Endothelial cell of umbilical vein (primary cell): ENCODE measurements at regions not wholly inside any gene's neighbourhood (a gene's known extent, or its start where the extent isn't known, plus 50 kb on each side); places are given as distances from the start of the nearest gene placed in this dataset.

Experiments used
- BruUV-seq: library from RNA; stranded (reverse); fragments of 400-500 nt; replicated peaks from 2 replicates; lab custom pipeline; 2021; lab: Mats Ljungman, UMichigan
- CTCF ChIA-PET: fragments of 300-600, 350-600 bp; sonication (Branson Sonifier 250); formaldehyde crosslinking; loops from one replicate; lab custom pipeline; 2021; ENCODE audit warnings: antibody characterized with exemption, inconsistent platforms; lab: Charles Lee
- POLR2A ChIA-PET: fragments of 300-600, 350-600 bp; sonication (Branson Sonifier 250); formaldehyde crosslinking; loops from one replicate; lab custom pipeline; 2021; ENCODE audit warnings: antibody characterized with exemption, inconsistent platforms; lab: Charles Lee
- DNase-seq: peaks from one replicate; pipeline ENCODE4 v3.0.0-alpha.2; 2011; ENCODE audit warnings: low read depth, low spot score
- FAIRE-seq: peaks from 2 replicates; lab custom pipeline; 2011; peaks lifted over from hg19 to GRCh38; lab: Jason Lieb, UNC
- H2AFZ ChIP-seq: 2 replicates; pipeline ENCODE4 v1.6.0; 2012; ENCODE audit warnings: low read depth, low read length, control low read depth, inconsistent platforms
- H3K27ac ChIP-seq: 2 replicates; pipeline ENCODE4 v1.5.1; 2011; ENCODE audit warnings: low read depth, mild to moderate bottlenecking, control low read depth, low read length, moderate library complexity; ENCODE audit not compliant: insufficient read depth
- H3K27me3 ChIP-seq, 2 experiments: 2 replicates each; pipeline versions ENCODE4 v1.6.0 to v1.6.1; 2011; ENCODE audit warnings: low read length in 2 of 2, mixed read lengths in 1 of 2; ENCODE audit not compliant: control insufficient read depth in 2 of 2, insufficient read depth in 2 of 2
- H3K36me3 ChIP-seq, 2 experiments: 2 replicates in 1 of 2; 3 replicates in 1 of 2; pipeline ENCODE4 v1.5.1; 2011; ENCODE audit warnings: low read length in 2 of 2, mild to moderate bottlenecking in 1 of 2, moderate library complexity in 1 of 2; ENCODE audit not compliant: control insufficient read depth in 2 of 2, insufficient read depth in 2 of 2; ENCODE audit errors: extremely low read depth in 1 of 2
- H3K4me1 ChIP-seq: 3 replicates; pipeline ENCODE4 v1.5.1; 2011; ENCODE audit warnings: mild to moderate bottlenecking, low read length; ENCODE audit not compliant: control insufficient read depth, insufficient read depth; ENCODE audit errors: extremely low read depth
- H3K4me2 ChIP-seq: 2 replicates; pipeline ENCODE4 v1.6.1; 2011; ENCODE audit warnings: low read length, control low read depth, mixed read lengths; ENCODE audit not compliant: insufficient read depth
- H3K4me3 ChIP-seq, 3 experiments: fragments of 200-600 bp in 1 of 3; sonication (generic), shearing (Covaris generic) in 1 of 3; replicated peaks in 1 of 3; 2 replicates each; pipeline ENCODE4 v1.5.1; 2011 to 2016; ENCODE audit warnings: control low read depth in 3 of 3, low read length in 3 of 3, mild to moderate bottlenecking in 2 of 3, inconsistent platforms in 1 of 3, low read depth in 1 of 3, moderate library complexity in 1 of 3; ENCODE audit not compliant: insufficient read depth in 1 of 3
- H3K79me2 ChIP-seq: 2 replicates; pipeline ENCODE4 v1.6.0; 2012; ENCODE audit warnings: low read length, inconsistent platforms; ENCODE audit not compliant: control insufficient read depth, insufficient read depth
- H3K9ac ChIP-seq: replicated peaks from 2 replicates; pipeline ENCODE3; 2011; ENCODE audit warnings: low read length, control low read depth; ENCODE audit not compliant: insufficient read depth; ENCODE audit errors: extremely low read depth
- H3K9me1 ChIP-seq: replicated peaks from 3 replicates; pipeline ENCODE4 v1.6.0; 2011; ENCODE audit warnings: mild to moderate bottlenecking, low read length; ENCODE audit not compliant: control insufficient read depth, insufficient read depth; ENCODE audit errors: extremely low read depth
- H3K9me3 ChIP-seq: replicated peaks from 2 replicates; pipeline ENCODE4 v1.5.1; 2012; ENCODE audit warnings: low read length, inconsistent platforms; ENCODE audit not compliant: control insufficient read depth, insufficient read depth
- H4K20me1 ChIP-seq: replicated peaks from 2 replicates; pipeline ENCODE3; 2011; ENCODE audit warnings: mild to moderate bottlenecking, low read length; ENCODE audit not compliant: control insufficient read depth, insufficient read depth; ENCODE audit errors: extremely low read depth
- EZH2 ChIP-seq: IDR thresholded peaks from 2 replicates; pipeline ENCODE4 v1.6.1; 2012; ENCODE audit warnings: borderline replicate concordance, low read depth, mild to moderate bottlenecking, moderate library complexity, low read length, inconsistent platforms; ENCODE audit not compliant: severe bottlenecking
- FOS ChIP-seq: IDR thresholded peaks from 2 replicates; pipeline ENCODE4 v1.6.1; 2011; ENCODE audit warnings: mild to moderate bottlenecking, low read length, moderate library complexity, borderline replicate concordance; ENCODE audit not compliant: insufficient read depth
- GATA2 ChIP-seq: IDR thresholded peaks from 2 replicates; pipeline ENCODE4 v1.7.0; 2011; ENCODE audit warnings: low read depth, mild to moderate bottlenecking, moderate library complexity, mixed read lengths, low read length; ENCODE audit not compliant: insufficient read length, insufficient read depth
- MYC ChIP-seq: IDR thresholded peaks from one replicate; pipeline ENCODE4 v1.6.1; 2011; ENCODE audit warnings: mild to moderate bottlenecking, low read depth, low read length
- POLR2A ChIP-seq: IDR thresholded peaks from 2 replicates; pipeline ENCODE4 v1.6.1; 2012; ENCODE audit warnings: low read depth, mild to moderate bottlenecking, control low read depth, low read length
- POLR2AphosphoS5 ChIP-seq: IDR thresholded peaks from 2 replicates; pipeline ENCODE4 v1.6.1; 2012; ENCODE audit warnings: low read depth, mild to moderate bottlenecking, control low read depth, low read length, moderate library complexity; ENCODE audit not compliant: insufficient read depth
- dilution Hi-C: fragments of 300-500 bp; cut with MboI; formaldehyde crosslinking; loops from one replicate; pipeline ENCODE4 v1.15.0; 2019; ENCODE audit warnings: low sequenced_read_pairs; ENCODE audit not compliant: extremely low pct_ligation_motif_present
- intact Hi-C: fragments of 100-400 bp; cut with micrococcal nuclease; formaldehyde crosslinking; loops from one replicate; pipeline ENCODE4 v1.10.0; 2022
- TF ChIP-seq, protein P1 (sequence below): IDR thresholded peaks from 2 replicates; pipeline ENCODE4 v1.6.1; 2011; ENCODE audit not compliant: insufficient read depth, insufficient read length
- TF ChIP-seq, protein P2 (sequence below), 2 donors: IDR thresholded peaks; 1 replicate in 1 of 2; 2 replicates in 1 of 2; pipeline ENCODE4 v1.5.1; 2011; ENCODE audit warnings: low read length in 2 of 2, mild to moderate bottlenecking in 2 of 2, moderate library complexity in 2 of 2, control low read depth in 1 of 2, inconsistent platforms in 1 of 2, low read depth in 1 of 2; ENCODE audit not compliant: insufficient read depth in 1 of 2; ENCODE audit errors: extremely low read depth in 1 of 2

DNA sequence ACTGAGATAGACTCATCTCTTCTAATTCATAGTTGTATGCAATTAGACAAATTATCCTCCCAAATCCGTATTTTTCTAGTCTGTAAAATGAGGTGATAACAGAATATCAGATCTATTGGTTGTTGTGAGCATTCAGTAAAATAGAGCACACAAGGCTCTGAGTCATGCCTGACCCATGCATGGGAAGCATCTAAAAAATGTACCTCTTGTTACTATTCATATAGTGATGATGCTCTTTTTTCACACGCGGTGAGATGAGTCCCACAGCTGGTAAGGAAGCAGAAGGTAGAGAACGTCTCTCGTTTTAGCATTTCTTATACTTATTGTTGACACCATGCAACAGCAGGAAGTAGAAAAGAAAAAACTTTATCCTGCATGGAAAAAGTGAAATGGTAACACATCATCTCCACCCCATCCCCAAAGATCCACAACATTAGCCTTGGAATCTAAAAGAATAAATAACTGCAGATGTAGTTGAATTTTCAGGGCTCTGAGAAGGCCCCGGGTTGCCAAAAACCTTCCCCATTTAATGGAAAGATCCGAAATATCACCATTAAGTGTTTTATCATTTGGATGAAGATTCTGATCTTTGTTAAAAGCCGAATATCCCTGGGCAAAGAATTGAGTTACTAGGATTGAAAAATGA is 215.6 kb downstream of the TMEM114 start:
- Histone ChIP-seq H3K9me3 (peaks cover 8% of the 10 kb centered on the region), H4K20me1 (no peaks in the 10 kb centered on the region), H3K4me2 (no peak overlapping the region), H3K4me1 (no peaks in the 10 kb centered on the region), H3K9me1 (no peaks in the 10 kb centered on the region), H3K79me2 (no peaks in the 10 kb centered on the region), H3K27me3 (no peaks in the 10 kb centered on the region), H3K9ac (no peak overlapping the region), H3K36me3 (no peaks in the 10 kb centered on the region), H3K27ac (no peak overlapping the region), H2AFZ (no peak overlapping the region), H3K4me3 (no peak overlapping the region)
- DNase-seq, result no peak
- FAIRE-seq, result no peak
- intact Hi-C loops (no loop called here), dilution Hi-C loops (no loop called here)
- ChIA-PET CTCF (no interaction called here), POLR2A (no interaction called here)
- no TSS peak for BruUV-seq
- TF ChIP-seq FOS (no peak), MYC (no peak), EZH2 (no peak), POLR2AphosphoS5 (no peak)
- TF ChIP-seq, protein P1, sequence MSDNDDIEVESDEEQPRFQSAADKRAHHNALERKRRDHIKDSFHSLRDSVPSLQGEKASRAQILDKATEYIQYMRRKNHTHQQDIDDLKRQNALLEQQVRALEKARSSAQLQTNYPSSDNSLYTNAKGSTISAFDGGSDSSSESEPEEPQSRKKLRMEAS, result no peak

DNA sequence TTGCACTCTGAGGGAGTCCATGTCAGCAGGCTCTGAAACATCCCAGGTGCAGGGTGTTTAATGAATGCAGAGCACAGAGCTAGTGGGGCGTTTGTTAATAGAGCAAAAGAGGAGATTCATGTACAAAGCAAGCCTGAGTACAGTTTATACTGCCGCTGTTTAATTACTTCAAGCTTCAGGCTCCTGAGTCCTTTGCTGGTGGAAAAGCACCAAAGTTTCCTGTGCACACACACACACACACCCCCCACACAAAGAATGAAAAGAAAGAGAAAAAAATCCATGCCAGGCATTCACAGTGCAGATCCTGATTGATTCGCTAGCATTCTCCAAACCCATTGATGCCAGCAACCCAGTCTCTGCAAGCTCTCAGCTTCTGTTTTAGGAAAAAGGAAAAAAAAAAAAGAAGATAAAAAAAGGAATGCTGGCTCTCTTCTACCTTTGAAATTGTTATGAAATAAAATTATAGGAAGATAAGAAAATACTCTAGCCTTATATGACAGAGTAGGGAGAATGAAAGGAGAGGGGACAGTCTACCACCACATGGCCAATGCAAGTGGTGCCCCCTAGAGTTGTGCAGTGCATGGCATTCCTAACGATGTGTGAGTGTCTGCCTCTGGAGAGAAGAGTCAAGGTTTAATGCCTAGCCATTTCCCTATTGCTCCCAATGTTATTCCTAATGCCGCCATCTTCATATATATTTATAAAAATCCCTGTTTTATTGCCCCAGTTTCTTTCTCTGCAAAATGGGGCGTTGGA is 216.5 kb downstream of the TMEM114 start:
- Histone ChIP-seq H3K4me1 (no peaks in the 10 kb centered on the region), H3K79me2 (no peaks in the 10 kb centered on the region), H4K20me1 (no peaks in the 10 kb centered on the region), H3K9me3 (peaks cover 11% of the 10 kb centered on the region), H2AFZ (no peak overlapping the region), H3K4me2 (no peak overlapping the region), H3K9me1 (no peaks in the 10 kb centered on the region), H3K27me3 (no peaks in the 10 kb centered on the region), H3K4me3 (no peak overlapping the region), H3K36me3 (no peaks in the 10 kb centered on the region), H3K9ac (no peak overlapping the region), H3K27ac (no peak overlapping the region)
- DNase-seq (no peak), FAIRE-seq (no peak)
- TF ChIP-seq GATA2, result no peak
- no peak for TF ChIP-seq MYC
- TF ChIP-seq, protein P2, sequence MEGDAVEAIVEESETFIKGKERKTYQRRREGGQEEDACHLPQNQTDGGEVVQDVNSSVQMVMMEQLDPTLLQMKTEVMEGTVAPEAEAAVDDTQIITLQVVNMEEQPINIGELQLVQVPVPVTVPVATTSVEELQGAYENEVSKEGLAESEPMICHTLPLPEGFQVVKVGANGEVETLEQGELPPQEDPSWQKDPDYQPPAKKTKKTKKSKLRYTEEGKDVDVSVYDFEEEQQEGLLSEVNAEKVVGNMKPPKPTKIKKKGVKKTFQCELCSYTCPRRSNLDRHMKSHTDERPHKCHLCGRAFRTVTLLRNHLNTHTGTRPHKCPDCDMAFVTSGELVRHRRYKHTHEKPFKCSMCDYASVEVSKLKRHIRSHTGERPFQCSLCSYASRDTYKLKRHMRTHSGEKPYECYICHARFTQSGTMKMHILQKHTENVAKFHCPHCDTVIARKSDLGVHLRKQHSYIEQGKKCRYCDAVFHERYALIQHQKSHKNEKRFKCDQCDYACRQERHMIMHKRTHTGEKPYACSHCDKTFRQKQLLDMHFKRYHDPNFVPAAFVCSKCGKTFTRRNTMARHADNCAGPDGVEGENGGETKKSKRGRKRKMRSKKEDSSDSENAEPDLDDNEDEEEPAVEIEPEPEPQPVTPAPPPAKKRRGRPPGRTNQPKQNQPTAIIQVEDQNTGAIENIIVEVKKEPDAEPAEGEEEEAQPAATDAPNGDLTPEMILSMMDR (IDR thresholded peaks at IDR 0.05; ENCODE audit: extremely low read depth in 1 of 2, insufficient read depth in 1 of 2, low read depth in 1 of 2, low read length in 2 of 2), result no peak
- TF ChIP-seq POLR2AphosphoS5, result no peak
- no peak for TF ChIP-seq FOS
- TF ChIP-seq EZH2, result no peak
- no peak for TF ChIP-seq POLR2A
- dilution Hi-C loops, result no loop called here
- ChIA-PET CTCF (no interaction called here), POLR2A (no interaction called here)
- intact Hi-C loops, result no loop called here
- no TSS peak for BruUV-seq
